AG04449 (cell line): ENCODE measurements at regions not wholly inside any gene's neighbourhood (a gene's known extent, or its start where the extent isn't known, plus 50 kb on each side); places are given as distances from the start of the nearest gene placed in this dataset.

Experiments used
- CTCF ChIA-PET: fragments of 350-600 bp; formaldehyde crosslinking; extraction: SDS; loops from one replicate; lab custom pipeline; 2021; ENCODE audit warnings: antibody characterized with exemption; lab: Yijun Ruan, JAX
- POLR2A ChIA-PET: fragments of 400-600, 350-600 bp; formaldehyde crosslinking; extraction: SDS; loops from one replicate; lab custom pipeline; 2020; ENCODE audit warnings: antibody characterized with exemption, inconsistent platforms; lab: Yijun Ruan, JAX
- DNase-seq: peaks from one replicate; pipeline ENCODE4 v3.0.0-alpha.2; 2010; ENCODE audit warnings: low read depth, low spot score
- H3K4me3 ChIP-seq: 2 replicates; pipeline ENCODE4 v1.5.1; 2011; ENCODE audit warnings: low read depth, mild to moderate bottlenecking, control low read depth, low read length
- CTCF ChIP-seq: IDR thresholded peaks from one replicate; pipeline ENCODE4 v1.5.1; 2011; ENCODE audit warnings: mild to moderate bottlenecking, moderate library complexity, low read length, control low read depth, inconsistent platforms; ENCODE audit not compliant: insufficient read depth; ENCODE audit errors: missing control alignments

GRCh38 chr4:157886645-157887044, 286.2 kb downstream of the GASK1B start:
- no peak overlapping the region for H3K4me3 ChIP-seq
- no peak for TF ChIP-seq CTCF
- no peak for DNase-seq
- CTCF ChIA-PET, result no interaction called here
- POLR2A ChIA-PET, result no interaction called here

- CTCF ChIA-PET, result no interaction called here
- POLR2A ChIA-PET, result no interaction called here
- no peak for TF ChIP-seq CTCF
- DNase-seq, result no peak
- H3K4me3 ChIP-seq, result no peak overlapping the region
These were observed 287.0 kb downstream of the GASK1B start for GRCh38 chr4:157885811-157886210.

GRCh38 chr4:157882901-157883300, 289.9 kb downstream of the GASK1B start:
- ChIA-PET CTCF (interaction anchor here (0.5 kb wide), 1 partner anchor 227 kb away, joined by 3 read pairs; no protein-coding TSS in a partner anchor), POLR2A (no interaction called here)
- no peak for DNase-seq
- H3K4me3 ChIP-seq, result no peak overlapping the region
- no peak for TF ChIP-seq CTCF

- CTCF ChIA-PET, result no interaction called here
- POLR2A ChIA-PET, result no interaction called here
- no peak for DNase-seq
- TF ChIP-seq CTCF, result no peak
- H3K4me3 ChIP-seq, result no peak overlapping the region
These were observed 292.1 kb downstream of the GASK1B start for GRCh38 chr4:157880761-157881160.

- no peak for TF ChIP-seq CTCF
- POLR2A ChIA-PET, result no interaction called here
- CTCF ChIA-PET, result no interaction called here
- no peak for DNase-seq
- no peak overlapping the region for H3K4me3 ChIP-seq
These were observed 318.0 kb downstream of the GASK1B start for GRCh38 chr4:157854819-157855218.

- ChIA-PET POLR2A (no interaction called here), CTCF (no interaction called here)
- DNase-seq, result no peak
- no peak overlapping the region for H3K4me3 ChIP-seq
- TF ChIP-seq CTCF, result no peak
These were observed 332.2 kb downstream of the GASK1B start for GRCh38 chr4:157840648-157841047.

GRCh38 chr4:157840034-157840433, 332.8 kb downstream of the GASK1B start:
- POLR2A ChIA-PET, result no interaction called here
- H3K4me3 ChIP-seq, result no peak overlapping the region
- TF ChIP-seq CTCF, result no peak
- no peak for DNase-seq
- CTCF ChIA-PET, result no interaction called here
